CD8-positive, alpha-beta memory T cell (primary cell): ENCODE measurements at regions not wholly inside any gene's neighbourhood (a gene's known extent, or its start where the extent isn't known, plus 50 kb on each side); places are given as distances from the start of the nearest gene placed in this dataset.
"Not testable (repeated sequence)": the region's sequence is repeated elsewhere in the genome, so short reads cannot be mapped to it uniquely, and the experiment has no call there.

Experiments
- CTCF ChIA-PET: fragments of 350-600 bp; sonication (Branson Sonifier 250); formaldehyde crosslinking; loops from one replicate; lab custom pipeline; 2021; ENCODE audit warnings: antibody characterized with exemption; lab: Charles Lee
- POLR2A ChIA-PET: fragments of 350-600 bp; sonication (Branson Sonifier 250); formaldehyde crosslinking; loops from one replicate; lab custom pipeline; 2021; ENCODE audit warnings: antibody characterized with exemption; lab: Charles Lee
- DNase-seq, 5 donors: peaks; one replicate each; pipeline versions ENCODE4 v3.0.0 to v3.0.0-alpha.2; 2020 to 2022; ENCODE audit warnings: mixed read lengths in 1 of 5
- H3K27ac ChIP-seq: one replicate; pipeline ENCODE4 v1.7.0; 2013; ENCODE audit warnings: low read depth, mild to moderate bottlenecking, low read length, moderate library complexity
- H3K27me3 ChIP-seq: 2 replicates; pipeline ENCODE4 v1.7.0; 2013; ENCODE audit warnings: low read length, mild to moderate bottlenecking; ENCODE audit not compliant: insufficient read depth, poor library complexity, severe bottlenecking
- H3K36me3 ChIP-seq: 2 replicates; pipeline ENCODE4 v1.7.0; 2013; ENCODE audit warnings: mild to moderate bottlenecking, low read length, moderate library complexity; ENCODE audit not compliant: insufficient read depth
- H3K4me1 ChIP-seq: 2 replicates; pipeline ENCODE4 v1.7.0; 2013; ENCODE audit warnings: mild to moderate bottlenecking, low read length, moderate library complexity; ENCODE audit not compliant: insufficient read depth
- H3K4me3 ChIP-seq: 2 replicates; pipeline ENCODE4 v1.7.0; 2013; ENCODE audit warnings: mild to moderate bottlenecking, low read length
- H3K9me3 ChIP-seq: 2 replicates; pipeline ENCODE4 v1.7.0; 2013; ENCODE audit warnings: mild to moderate bottlenecking, low read length
- H3K27ac Mint-ChIP-seq, 8 donors: one replicate each; pipeline ENCODE4 v1.8.0; 2020 to 2021; ENCODE audit warnings: mixed read lengths in 8 of 8, mild to moderate bottlenecking in 6 of 8, inconsistent platforms in 3 of 8, moderate library complexity in 3 of 8
- H3K27me3 Mint-ChIP-seq, 2 donors: one replicate each; pipeline ENCODE4 v1.8.0; 2020 to 2021; ENCODE audit warnings: mixed read lengths in 2 of 2, mild to moderate bottlenecking in 1 of 2, moderate library complexity in 1 of 2
- H3K36me3 Mint-ChIP-seq, 3 donors: one replicate each; pipeline ENCODE4 v1.8.0; 2020 to 2021; ENCODE audit warnings: mixed read lengths in 3 of 3, inconsistent platforms in 1 of 3, mild to moderate bottlenecking in 1 of 3
- H3K4me1 Mint-ChIP-seq, 3 donors: one replicate each; pipeline ENCODE4 v1.8.0; 2020 to 2021; ENCODE audit warnings: mixed read lengths in 3 of 3, inconsistent platforms in 1 of 3, mild to moderate bottlenecking in 1 of 3
- H3K4me3 Mint-ChIP-seq, 7 donors: one replicate each; pipeline ENCODE4 v1.8.0; 2020 to 2021; ENCODE audit warnings: mixed read lengths in 7 of 7, mild to moderate bottlenecking in 6 of 7, moderate library complexity in 4 of 7, inconsistent platforms in 2 of 7
- H3K9me3 Mint-ChIP-seq, 5 donors: one replicate each; pipeline ENCODE4 v1.8.0; 2020 to 2022; ENCODE audit warnings: mixed read lengths in 5 of 5, mild to moderate bottlenecking in 3 of 5, moderate library complexity in 2 of 5, inconsistent platforms in 1 of 5

GRCh38 chr5:112535356-112535755, 116.3 kb upstream of the EPB41L4A start:
- H3K4me3 Mint-ChIP-seq, result no peak overlapping the region
- Histone ChIP-seq H3K27me3 (no peaks in the 10 kb centered on the region), H3K4me1 (no peaks in the 10 kb centered on the region), H3K36me3 (no peaks in the 10 kb centered on the region), H3K4me3 (no peak overlapping the region), H3K27ac (no peak overlapping the region), H3K9me3 (no peaks in the 10 kb centered on the region)
- no peak for DNase-seq
- CTCF ChIA-PET, result no interaction called here
- no peaks in the 10 kb centered on the region for H3K4me1 Mint-ChIP-seq
- no peaks in the 10 kb centered on the region for H3K9me3 Mint-ChIP-seq
- POLR2A ChIA-PET, result no interaction called here
- H3K27ac Mint-ChIP-seq, result no peak overlapping the region
- no peaks in the 10 kb centered on the region for H3K36me3 Mint-ChIP-seq
- H3K27me3 Mint-ChIP-seq, result peaks cover 11 to 29% of the 10 kb centered on the region in 2 donors

GRCh38 chr5:112544558-112544957, 125.5 kb upstream of the EPB41L4A start:
- H3K4me3 ChIP-seq, H3K27me3 ChIP-seq, H3K36me3 ChIP-seq, CTCF ChIA-PET, H3K27ac Mint-ChIP-seq, H3K36me3 Mint-ChIP-seq, POLR2A ChIA-PET, H3K9me3 ChIP-seq, H3K4me3 Mint-ChIP-seq, DNase-seq, H3K4me1 ChIP-seq, H3K9me3 Mint-ChIP-seq, H3K4me1 Mint-ChIP-seq, H3K27ac ChIP-seq: not testable (repeated sequence)
- peaks cover 6 to 18% of the 10 kb centered on the region in 2 donors for H3K27me3 Mint-ChIP-seq

GRCh38 chr5:112546946-112547592, 128.0 kb upstream of the EPB41L4A start:
- no peak overlapping the region for H3K4me3 Mint-ChIP-seq
- CTCF ChIA-PET, result interaction anchor here (1.8 to 2.0 kb wide), 2 partner anchors 8 to 211 kb away, joined by 7 to 9 read pairs; no protein-coding TSS in a partner anchor
- H3K4me3 ChIP-seq, result no peak overlapping the region
- H3K36me3 Mint-ChIP-seq, result no peaks in the 10 kb centered on the region
- POLR2A ChIA-PET, result no interaction called here
- H3K27ac ChIP-seq, result peak overlapping the region; percentile 64
- no peak overlapping the region for H3K27ac Mint-ChIP-seq
- no peaks in the 10 kb centered on the region for H3K36me3 ChIP-seq
- H3K9me3 Mint-ChIP-seq, result no peaks in the 10 kb centered on the region
- no peaks in the 10 kb centered on the region for H3K9me3 ChIP-seq
- peaks cover 7 to 21% of the 10 kb centered on the region in 2 donors for H3K27me3 Mint-ChIP-seq
- H3K27me3 ChIP-seq, result no peaks in the 10 kb centered on the region
- no peaks in the 10 kb centered on the region for H3K4me1 ChIP-seq
- no peak for DNase-seq
- peaks cover 0 to 4% (median 0%) of the 10 kb centered on the region in 3 donors for H3K4me1 Mint-ChIP-seq

- H3K27ac Mint-ChIP-seq, result no peak overlapping the region
- Histone ChIP-seq H3K27ac (peak overlapping the region; percentile 64), H3K4me1 (no peaks in the 10 kb centered on the region), H3K9me3 (no peaks in the 10 kb centered on the region), H3K4me3 (no peak overlapping the region), H3K36me3 (no peaks in the 10 kb centered on the region), H3K27me3 (no peaks in the 10 kb centered on the region)
- peaks cover 5 to 12% of the 10 kb centered on the region in 2 donors for H3K27me3 Mint-ChIP-seq
- no peak for DNase-seq
- H3K4me3 Mint-ChIP-seq, result no peak overlapping the region
- peaks cover 0 to 4% (median 0%) of the 10 kb centered on the region in 3 donors for H3K4me1 Mint-ChIP-seq
- H3K9me3 Mint-ChIP-seq, result no peaks in the 10 kb centered on the region
- POLR2A ChIA-PET, result no interaction called here
- CTCF ChIA-PET, result no interaction called here
- H3K36me3 Mint-ChIP-seq, result no peaks in the 10 kb centered on the region
Observed at GRCh38 chr5:112548246-112548881, 129.3 kb upstream of the EPB41L4A start.

GRCh38 chr5:112549127-112549526, 130.1 kb upstream of the EPB41L4A start:
- no peaks in the 10 kb centered on the region for H3K9me3 Mint-ChIP-seq
- Histone ChIP-seq H3K36me3 (no peaks in the 10 kb centered on the region), H3K27ac (no peak overlapping the region), H3K9me3 (no peaks in the 10 kb centered on the region), H3K4me3 (no peak overlapping the region), H3K4me1 (no peaks in the 10 kb centered on the region), H3K27me3 (no peaks in the 10 kb centered on the region)
- peak overlapping the region in 1 of 8 donors; percentile 62 for H3K27ac Mint-ChIP-seq
- no peaks in the 10 kb centered on the region for H3K36me3 Mint-ChIP-seq
- H3K4me1 Mint-ChIP-seq, result peaks cover 0 to 4% (median 0%) of the 10 kb centered on the region in 3 donors
- no peak for DNase-seq
- no peak overlapping the region for H3K4me3 Mint-ChIP-seq
- CTCF ChIA-PET, result no interaction called here
- POLR2A ChIA-PET, result no interaction called here
- peaks cover 5 to 9% of the 10 kb centered on the region in 2 donors for H3K27me3 Mint-ChIP-seq

- Histone ChIP-seq H3K4me3 (no peak overlapping the region), H3K27ac (no peak overlapping the region), H3K27me3 (no peaks in the 10 kb centered on the region), H3K9me3 (no peaks in the 10 kb centered on the region), H3K4me1 (no peaks in the 10 kb centered on the region), H3K36me3 (no peaks in the 10 kb centered on the region)
- no peaks in the 10 kb centered on the region for H3K36me3 Mint-ChIP-seq
- no peak overlapping the region for H3K4me3 Mint-ChIP-seq
- peaks cover 0 to 6% (median 0%) of the 10 kb centered on the region in 3 donors for H3K4me1 Mint-ChIP-seq
- ChIA-PET CTCF (interaction anchor here (5.9 kb wide), 1 partner anchor 209 kb away, joined by 59 read pairs; no protein-coding TSS in a partner anchor), POLR2A (no interaction called here)
- H3K27ac Mint-ChIP-seq, result peak overlapping the region in 1 of 8 donors; percentile 11
- DNase-seq, result no peak
- no peaks in the 10 kb centered on the region for H3K9me3 Mint-ChIP-seq
- H3K27me3 Mint-ChIP-seq, result peaks cover 3 to 6% of the 10 kb centered on the region in 2 donors
Observed at GRCh38 chr5:112549605-112550166, 130.6 kb upstream of the EPB41L4A start.

- Histone ChIP-seq H3K36me3 (no peaks in the 10 kb centered on the region), H3K27ac (no peak overlapping the region), H3K4me1 (no peaks in the 10 kb centered on the region), H3K9me3 (no peaks in the 10 kb centered on the region), H3K4me3 (no peak overlapping the region), H3K27me3 (no peaks in the 10 kb centered on the region)
- ChIA-PET CTCF (interaction anchor here (0.7 to 5.9 kb wide), 10 partner anchors 9 to 302 kb away, joined by 3 to 59 read pairs (median 4); no protein-coding TSS in a partner anchor), POLR2A (interaction anchor here (0.7 kb wide), 1 partner anchor 84 kb away, joined by 3 read pairs; no protein-coding TSS in a partner anchor)
- H3K36me3 Mint-ChIP-seq, result no peaks in the 10 kb centered on the region
- no peaks in the 10 kb centered on the region for H3K9me3 Mint-ChIP-seq
- no peak overlapping the region for H3K27ac Mint-ChIP-seq
- H3K4me1 Mint-ChIP-seq, result peaks cover 0 to 10% (median 0%) of the 10 kb centered on the region in 3 donors
- peaks cover 3 to 8% of the 10 kb centered on the region in 2 donors for H3K27me3 Mint-ChIP-seq
- peak in 3 of 5 donors; percentile 8 to 47 (median 37) for DNase-seq
- H3K4me3 Mint-ChIP-seq, result no peak overlapping the region
Observed at GRCh38 chr5:112551419-112552032, 132.4 kb upstream of the EPB41L4A start.
